ENCODE measurements at regions not wholly inside any gene's neighbourhood (a gene's known extent, or its start where the extent isn't known, plus 50 kb on each side); places are given as distances from the start of the nearest gene placed in this dataset.

- TF ChIP-seq CTCF (IDR thresholded peaks at IDR 0.05) (no peak), JUND (IDR thresholded peaks at IDR 0.05) (no peak), USF1 (IDR thresholded peaks at IDR 0.05; ENCODE audit: borderline replicate concordance, low read depth) (no peak), ZBTB33 (IDR thresholded peaks at IDR 0.05; ENCODE audit: borderline replicate concordance, low read depth) (no peak), SIN3A (IDR thresholded peaks at IDR 0.05; ENCODE audit: borderline replicate concordance, low read depth, low read length) (no peak), RXRA (IDR thresholded peaks at IDR 0.05; ENCODE audit: borderline replicate concordance, low read depth) (no peak), RAD21 (IDR thresholded peaks at IDR 0.05; ENCODE audit: low read length) (no peak), EZH2phosphoT487 (IDR thresholded peaks at IDR 0.05; ENCODE audit: borderline replicate concordance, low read depth) (no peak), POLR2AphosphoS5 (IDR thresholded peaks at IDR 0.05; ENCODE audit: low read depth, low read length) (no peak), ELF1 (IDR thresholded peaks at IDR 0.05) (no peak), RCOR1 (IDR thresholded peaks at IDR 0.05; ENCODE audit: low read length) (no peak), EP300 (IDR thresholded peaks at IDR 0.05; ENCODE audit: borderline replicate concordance in 1 of 2, low read depth in 1 of 2, low read length in 1 of 2) (no peak), PBX3 (IDR thresholded peaks at IDR 0.05) (no peak), CHD2 (IDR thresholded peaks at IDR 0.05; ENCODE audit: low read length, partially characterized antibody) (no peak)
Measured at GRCh38 chr13:22486490-22486889, 694.3 kb upstream of the SGCG start.

All from SK-N-SH (cell line).